ENCODE measurements at regions not wholly inside any gene's neighbourhood (a gene's known extent, or its start where the extent isn't known, plus 50 kb on each side); places are given as distances from the start of the nearest gene placed in this dataset.

DNA sequence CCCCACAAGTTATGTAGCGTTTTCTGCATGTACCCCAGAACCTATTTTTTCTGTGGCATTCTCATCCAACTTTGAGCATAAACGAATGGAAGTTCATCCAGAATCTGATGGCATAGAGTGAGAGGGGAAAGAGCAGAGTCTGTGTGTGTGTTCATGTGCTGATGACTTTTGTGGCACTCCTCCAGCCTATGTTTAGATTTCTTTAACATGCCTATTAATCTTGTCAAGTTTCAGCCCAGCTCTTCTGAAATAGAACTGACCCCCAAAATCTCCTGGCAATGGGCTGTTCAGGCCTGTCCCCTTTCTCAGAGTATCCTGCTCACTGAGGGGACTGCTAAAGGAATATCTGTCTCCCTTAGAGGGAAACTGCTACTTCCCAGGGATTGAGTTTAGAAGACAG, 56.4 kb upstream of the NEO1 start:
- Mint-ChIP-seq H3K27ac (no peak overlapping the region), H3K9me3 (ENCODE audit: low read depth) (no peaks in the 10 kb centered on the region), H3K27me3 (no peaks in the 10 kb centered on the region), H3K36me3 (ENCODE audit: insufficient read depth) (no peaks in the 10 kb centered on the region), H3K4me1 (ENCODE audit: low read depth) (peaks cover 7% of the 10 kb centered on the region), H3K4me3 (ENCODE audit: low read depth) (no peak overlapping the region)
- TF ChIP-seq, protein P1, sequence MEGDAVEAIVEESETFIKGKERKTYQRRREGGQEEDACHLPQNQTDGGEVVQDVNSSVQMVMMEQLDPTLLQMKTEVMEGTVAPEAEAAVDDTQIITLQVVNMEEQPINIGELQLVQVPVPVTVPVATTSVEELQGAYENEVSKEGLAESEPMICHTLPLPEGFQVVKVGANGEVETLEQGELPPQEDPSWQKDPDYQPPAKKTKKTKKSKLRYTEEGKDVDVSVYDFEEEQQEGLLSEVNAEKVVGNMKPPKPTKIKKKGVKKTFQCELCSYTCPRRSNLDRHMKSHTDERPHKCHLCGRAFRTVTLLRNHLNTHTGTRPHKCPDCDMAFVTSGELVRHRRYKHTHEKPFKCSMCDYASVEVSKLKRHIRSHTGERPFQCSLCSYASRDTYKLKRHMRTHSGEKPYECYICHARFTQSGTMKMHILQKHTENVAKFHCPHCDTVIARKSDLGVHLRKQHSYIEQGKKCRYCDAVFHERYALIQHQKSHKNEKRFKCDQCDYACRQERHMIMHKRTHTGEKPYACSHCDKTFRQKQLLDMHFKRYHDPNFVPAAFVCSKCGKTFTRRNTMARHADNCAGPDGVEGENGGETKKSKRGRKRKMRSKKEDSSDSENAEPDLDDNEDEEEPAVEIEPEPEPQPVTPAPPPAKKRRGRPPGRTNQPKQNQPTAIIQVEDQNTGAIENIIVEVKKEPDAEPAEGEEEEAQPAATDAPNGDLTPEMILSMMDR (IDR thresholded peaks at IDR 0.05; ENCODE audit: unreplicated experiment), result no peak
- DNase-seq (ENCODE audit: low spot score, unreplicated experiment), result no peak

GRCh38 chr15:72994534-72995177, 57.6 kb upstream of the NEO1 start:
- Mint-ChIP-seq H3K27ac (no peak overlapping the region), H3K9me3 (ENCODE audit: low read depth) (no peaks in the 10 kb centered on the region), H3K4me3 (ENCODE audit: low read depth) (no peak overlapping the region), H3K27me3 (no peaks in the 10 kb centered on the region), H3K4me1 (ENCODE audit: low read depth) (peaks cover 7% of the 10 kb centered on the region), H3K36me3 (ENCODE audit: insufficient read depth) (no peaks in the 10 kb centered on the region)
- DNase-seq (ENCODE audit: low spot score, unreplicated experiment), result no peak
- TF ChIP-seq, protein P1 (IDR thresholded peaks at IDR 0.05; ENCODE audit: unreplicated experiment), result no peak

DNA sequence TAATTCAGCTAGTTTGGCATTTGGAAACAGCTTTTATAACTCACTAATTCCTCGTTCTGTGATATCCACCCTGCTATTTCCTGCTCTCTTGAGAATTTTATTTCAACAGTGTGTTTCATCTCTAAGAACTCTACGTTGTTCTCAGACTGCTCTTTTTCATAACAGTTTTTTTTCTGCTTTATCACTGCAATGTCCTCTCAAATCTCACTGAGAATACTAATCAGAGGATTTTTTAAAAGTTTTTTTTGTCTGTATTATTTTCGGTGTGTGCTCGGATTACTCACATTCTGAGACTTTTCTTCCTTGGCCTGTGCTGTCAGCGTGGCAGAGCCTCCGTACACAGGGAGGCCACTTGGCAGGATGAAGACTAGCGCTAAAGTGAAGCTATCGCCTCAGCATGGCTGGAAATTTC, 59.4 kb upstream of the NEO1 start:
- TF ChIP-seq, protein P1 (IDR thresholded peaks at IDR 0.05; ENCODE audit: unreplicated experiment), result no peak
- Mint-ChIP-seq H3K9me3 (ENCODE audit: low read depth) (no peaks in the 10 kb centered on the region), H3K27ac (no peak overlapping the region), H3K36me3 (ENCODE audit: insufficient read depth) (no peaks in the 10 kb centered on the region), H3K4me1 (ENCODE audit: low read depth) (peaks cover 7% of the 10 kb centered on the region), H3K4me3 (ENCODE audit: low read depth) (no peak overlapping the region), H3K27me3 (no peaks in the 10 kb centered on the region)
- DNase-seq (ENCODE audit: low spot score, unreplicated experiment), result no peak

DNA sequence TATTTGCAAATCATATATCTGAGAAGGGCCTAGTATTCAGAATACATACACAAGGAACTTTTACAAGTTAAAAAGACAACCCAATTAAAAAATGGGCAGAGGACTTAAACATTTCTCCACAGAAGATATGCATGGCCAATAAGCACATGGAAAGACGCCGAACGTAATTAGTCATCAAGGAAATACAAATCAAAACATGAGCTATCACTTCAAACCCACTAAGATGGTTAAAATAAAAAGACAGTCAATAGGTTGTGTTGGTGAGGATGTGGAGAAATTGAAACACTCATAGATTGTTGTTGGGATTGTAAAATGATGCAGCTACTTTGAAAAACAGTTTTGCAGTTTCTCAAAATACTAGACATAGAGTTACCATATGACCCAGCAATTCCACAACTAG, 61.2 kb upstream of the NEO1 start:
- no peaks in the 10 kb centered on the region for H3K9me3 Mint-ChIP-seq (ENCODE audit: low read depth)
- peaks cover 3% of the 10 kb centered on the region for H3K4me1 Mint-ChIP-seq (ENCODE audit: low read depth)
- no peak overlapping the region for H3K27ac Mint-ChIP-seq
- no peak for DNase-seq (ENCODE audit: low spot score, unreplicated experiment)
- H3K4me3 Mint-ChIP-seq (ENCODE audit: low read depth), result no peak overlapping the region
- no peaks in the 10 kb centered on the region for H3K36me3 Mint-ChIP-seq (ENCODE audit: insufficient read depth)
- no peaks in the 10 kb centered on the region for H3K27me3 Mint-ChIP-seq
- TF ChIP-seq, protein P1 (IDR thresholded peaks at IDR 0.05; ENCODE audit: unreplicated experiment), result no peak

- no peak overlapping the region for H3K27ac Mint-ChIP-seq
- H3K36me3 Mint-ChIP-seq (ENCODE audit: insufficient read depth), result no peaks in the 10 kb centered on the region
- no peak overlapping the region for H3K4me3 Mint-ChIP-seq (ENCODE audit: low read depth)
- TF ChIP-seq, protein P1 (IDR thresholded peaks at IDR 0.05; ENCODE audit: unreplicated experiment), result no peak
- peaks cover 4% of the 10 kb centered on the region for H3K9me3 Mint-ChIP-seq (ENCODE audit: low read depth)
- H3K4me1 Mint-ChIP-seq (ENCODE audit: low read depth), result no peaks in the 10 kb centered on the region
- peaks cover 5% of the 10 kb centered on the region for H3K27me3 Mint-ChIP-seq
- DNase-seq (ENCODE audit: low spot score, unreplicated experiment), result no peak
Measured at GRCh38 chr15:72983801-72984545, 68.3 kb upstream of the NEO1 start.
